Mesenchymal stem cell (in vitro differentiated cells and primary cell): ENCODE measurements at regions not wholly inside any gene's neighbourhood (a gene's known extent, or its start where the extent isn't known, plus 50 kb on each side); places are given as distances from the start of the nearest gene placed in this dataset.

Experiments used
- DNase-seq: peaks from one replicate; pipeline ENCODE4 v3.0.0-alpha.2; 2013
- H2AFZ ChIP-seq: one replicate; pipeline ENCODE4 v1.6.1; 2013; ENCODE audit warnings: low read depth, mild to moderate bottlenecking, control low read depth, inconsistent platforms, low read length, moderate library complexity
- H2AK5ac ChIP-seq: 2 replicates; pipeline ENCODE4 v1.6.1; 2013; ENCODE audit warnings: low read length, moderate library complexity, mild to moderate bottlenecking, inconsistent platforms; ENCODE audit not compliant: severe bottlenecking
- H2BK120ac ChIP-seq: one replicate; pipeline ENCODE4 v1.6.1; 2013; ENCODE audit warnings: low read depth, mild to moderate bottlenecking, inconsistent platforms, low read length, moderate library complexity
- H2BK12ac ChIP-seq, 2 experiments: one replicate each; pipeline ENCODE4 v1.6.1; 2013; ENCODE audit warnings: inconsistent platforms in 2 of 2, low read length in 2 of 2, mild to moderate bottlenecking in 2 of 2, moderate library complexity in 2 of 2, control low read depth in 1 of 2
- H2BK15ac ChIP-seq: one replicate; pipeline ENCODE4 v1.6.1; 2013; ENCODE audit warnings: mild to moderate bottlenecking, low read depth, inconsistent platforms; ENCODE audit not compliant: poor library complexity, severe bottlenecking
- H2BK5ac ChIP-seq: 2 replicates; pipeline ENCODE4 v1.6.1; 2013; ENCODE audit warnings: low read depth, mild to moderate bottlenecking, low read length, control low read depth, inconsistent platforms; ENCODE audit not compliant: poor library complexity, severe bottlenecking
- H3K14ac ChIP-seq, 2 experiments: one replicate each; pipeline ENCODE4 v1.6.1; 2013; ENCODE audit warnings: inconsistent platforms in 2 of 2, low read length in 2 of 2, control low read depth in 1 of 2, mild to moderate bottlenecking in 1 of 2, moderate library complexity in 1 of 2
- H3K18ac ChIP-seq, 2 experiments: one replicate each; pipeline ENCODE4 v1.6.1; 2013; ENCODE audit warnings: inconsistent platforms in 2 of 2, low read length in 2 of 2, control low read depth in 1 of 2, low read depth in 1 of 2, mild to moderate bottlenecking in 1 of 2
- H3K23ac ChIP-seq, 2 experiments: one replicate each; pipeline ENCODE4 v1.6.1; 2013; ENCODE audit warnings: inconsistent platforms in 2 of 2, low read length in 2 of 2, mild to moderate bottlenecking in 2 of 2, moderate library complexity in 2 of 2, control low read depth in 1 of 2
- H3K27ac ChIP-seq: 2 replicates; pipeline ENCODE4 v1.5.1; 2013; ENCODE audit warnings: mild to moderate bottlenecking, moderate library complexity, low read length, control low read depth, inconsistent platforms; ENCODE audit not compliant: poor library complexity, severe bottlenecking
- H3K27me3 ChIP-seq, 2 experiments: 2 replicates each; pipeline versions ENCODE4 v1.6.1 to v1.7.0; 2013; ENCODE audit warnings: low read length in 2 of 2, mild to moderate bottlenecking in 2 of 2, moderate library complexity in 2 of 2, control low read depth in 1 of 2, inconsistent platforms in 1 of 2; ENCODE audit not compliant: control insufficient read depth in 1 of 2, insufficient read depth in 1 of 2
- H3K36me3 ChIP-seq, 2 experiments: 2 replicates each; pipeline versions ENCODE4 v1.6.1 to v1.7.0; 2013; ENCODE audit warnings: low read length in 2 of 2, control low read depth in 1 of 2, inconsistent platforms in 1 of 2, low read depth in 1 of 2, mild to moderate bottlenecking in 1 of 2; ENCODE audit not compliant: insufficient read depth in 2 of 2, control insufficient read depth in 1 of 2
- H3K4ac ChIP-seq, 2 experiments: one replicate each; pipeline ENCODE4 v1.6.1; 2013; ENCODE audit warnings: inconsistent platforms in 2 of 2, low read length in 2 of 2, mild to moderate bottlenecking in 2 of 2, moderate library complexity in 2 of 2, control low read depth in 1 of 2, low read depth in 1 of 2
- H3K4me1 ChIP-seq: 2 replicates; pipeline ENCODE4 v1.6.1; 2013; ENCODE audit warnings: low read depth, low read length, control low read depth; ENCODE audit not compliant: control insufficient read depth, insufficient read depth
- H3K4me2 ChIP-seq: 2 replicates; pipeline ENCODE4 v1.6.1; 2013; ENCODE audit warnings: low read length, mild to moderate bottlenecking, inconsistent platforms; ENCODE audit not compliant: poor library complexity, severe bottlenecking
- H3K4me3 ChIP-seq, 2 experiments: 2 replicates each; pipeline versions ENCODE4 v1.5.1 to v1.7.0; 2013; ENCODE audit warnings: low read length in 2 of 2, mild to moderate bottlenecking in 2 of 2, control low read depth in 1 of 2, low read depth in 1 of 2; ENCODE audit not compliant: insufficient read depth in 1 of 2
- H3K79me1 ChIP-seq: replicated peaks from 2 replicates; pipeline ENCODE4 v1.6.1; 2013; ENCODE audit warnings: mild to moderate bottlenecking, control low read depth, low read length, inconsistent platforms; ENCODE audit not compliant: poor library complexity, severe bottlenecking
- H3K9ac ChIP-seq: 2 replicates; pipeline ENCODE4 v1.7.0; 2013; ENCODE audit warnings: mild to moderate bottlenecking, low read length, moderate library complexity
- H3K9me3 ChIP-seq: 2 replicates; pipeline ENCODE4 v1.7.0; 2013; ENCODE audit warnings: mild to moderate bottlenecking, low read length; ENCODE audit not compliant: control insufficient read depth
- H4K8ac ChIP-seq: one replicate; pipeline ENCODE4 v1.6.1; 2013; ENCODE audit warnings: inconsistent platforms, mild to moderate bottlenecking, low read length, moderate library complexity
- H4K91ac ChIP-seq: one replicate; pipeline ENCODE4 v1.6.1; 2013; ENCODE audit warnings: mild to moderate bottlenecking, low read length, inconsistent platforms
- WGBS: methylation state at CpG from one replicate; pipeline ENCODE4 v1.1.7; 2013; ENCODE audit warnings: mixed read lengths; 5-methylcytosine and 5-hydroxymethylcytosine counted together

DNA sequence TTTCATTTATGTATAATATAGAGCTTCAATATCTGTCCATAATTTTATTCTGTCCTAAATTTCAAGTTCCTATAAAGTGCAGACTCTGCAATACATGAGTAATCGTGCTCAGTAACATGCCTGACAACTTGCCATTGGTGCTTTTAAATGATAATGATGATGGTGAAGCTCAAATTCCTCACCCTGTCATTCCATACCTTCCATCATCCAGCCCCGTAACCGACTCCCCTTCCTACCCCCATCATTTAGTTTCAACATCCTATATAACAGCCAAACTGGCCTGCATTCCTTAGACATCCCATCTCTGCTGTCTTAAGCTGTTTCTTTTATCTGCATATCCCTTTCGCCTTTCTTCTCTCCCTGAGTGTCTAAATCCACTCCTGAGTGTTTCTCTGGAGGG is 67.2 kb upstream of the DLG1 start:
- peaks cover 0 to 15% of the 10 kb centered on the region in 2 experiments for H3K27me3 ChIP-seq
- H3K4me3 ChIP-seq: no peak overlapping the region
- peaks cover 25% of the 10 kb centered on the region for H3K4me1 ChIP-seq
- no peak overlapping the region for H2BK12ac ChIP-seq
- no peak overlapping the region for H3K14ac ChIP-seq
- WGBS: 96% methylated on average over 3 of the region's 4 CpGs
- no peak overlapping the region for H3K4ac ChIP-seq
- no peak overlapping the region for H2BK15ac ChIP-seq
- no peaks in the 10 kb centered on the region for H3K79me1 ChIP-seq
- H2AFZ ChIP-seq: no peak overlapping the region
- H3K23ac ChIP-seq: no peak overlapping the region
- H2BK120ac ChIP-seq: no peak overlapping the region
- H4K91ac ChIP-seq: no peak overlapping the region
- no peak overlapping the region for H3K4me2 ChIP-seq
- peak overlapping the region; percentile 41 for H2AK5ac ChIP-seq
- no peak overlapping the region for H3K18ac ChIP-seq
- no peak for DNase-seq
- no peak overlapping the region for H2BK5ac ChIP-seq
- no peak overlapping the region for H3K27ac ChIP-seq
- no peak overlapping the region for H3K9ac ChIP-seq
- peaks cover 2% of the 10 kb centered on the region for H3K9me3 ChIP-seq
- H3K36me3 ChIP-seq: no peaks in the 10 kb centered on the region
- H4K8ac ChIP-seq: no peak overlapping the region

DNA sequence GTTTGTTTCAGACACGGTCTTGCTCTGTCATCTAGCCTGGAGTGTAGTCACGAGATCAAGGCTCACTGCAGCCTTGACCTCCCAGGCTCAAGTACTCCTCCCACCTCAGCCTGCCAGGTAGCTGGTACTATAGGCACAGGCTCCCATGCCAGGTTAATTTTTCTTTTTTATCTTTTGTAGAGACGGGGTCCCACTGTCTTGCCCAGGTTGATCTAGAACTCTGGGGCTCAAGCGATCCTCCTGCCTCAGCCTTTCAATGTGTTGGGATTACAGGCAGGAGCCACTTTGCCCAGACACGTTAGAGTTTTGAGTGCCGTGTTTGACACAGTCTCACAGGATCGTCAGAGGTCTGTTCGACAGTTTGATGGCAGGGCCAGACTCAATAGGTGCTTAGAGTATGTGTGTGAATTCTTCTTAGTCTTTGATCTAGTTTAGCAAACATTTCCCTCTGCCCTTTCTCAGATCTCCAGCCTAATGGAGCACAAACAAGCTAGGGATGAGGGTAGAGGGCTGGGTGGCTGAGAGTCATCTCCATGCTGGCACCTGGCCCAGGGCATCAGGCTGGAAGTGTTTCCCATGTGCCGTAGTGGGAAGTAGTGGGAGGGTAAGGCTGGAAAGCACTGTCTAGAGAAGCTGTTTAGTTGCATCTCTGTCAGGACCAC is 66.1 kb upstream of the DLG1 start:
- H3K27me3 ChIP-seq: peaks cover 0 to 15% of the 10 kb centered on the region in 2 experiments
- H4K91ac ChIP-seq: no peak overlapping the region
- no peaks in the 10 kb centered on the region for H3K79me1 ChIP-seq
- no peak overlapping the region for H2BK120ac ChIP-seq
- H3K27ac ChIP-seq: no peak overlapping the region
- H2BK5ac ChIP-seq: no peak overlapping the region
- H2AFZ ChIP-seq: no peak overlapping the region
- no peak overlapping the region for H3K4me2 ChIP-seq
- peaks cover 24% of the 10 kb centered on the region for H3K4me1 ChIP-seq
- DNase-seq: no peak
- H3K36me3 ChIP-seq: no peaks in the 10 kb centered on the region
- no peak overlapping the region for H2AK5ac ChIP-seq
- no peak overlapping the region for H3K14ac ChIP-seq
- peak overlapping the region in 1 of 2 experiments; percentile 11 for H2BK12ac ChIP-seq
- H3K23ac ChIP-seq: no peak overlapping the region
- H3K9me3 ChIP-seq: peaks cover 11% of the 10 kb centered on the region
- no peak overlapping the region for H2BK15ac ChIP-seq
- no peak overlapping the region for H4K8ac ChIP-seq
- H3K4ac ChIP-seq: no peak overlapping the region
- H3K9ac ChIP-seq: no peak overlapping the region
- H3K4me3 ChIP-seq: no peak overlapping the region
- no peak overlapping the region for H3K18ac ChIP-seq
- 78% methylated on average over 9 of the region's 9 CpGs for WGBS

DNA sequence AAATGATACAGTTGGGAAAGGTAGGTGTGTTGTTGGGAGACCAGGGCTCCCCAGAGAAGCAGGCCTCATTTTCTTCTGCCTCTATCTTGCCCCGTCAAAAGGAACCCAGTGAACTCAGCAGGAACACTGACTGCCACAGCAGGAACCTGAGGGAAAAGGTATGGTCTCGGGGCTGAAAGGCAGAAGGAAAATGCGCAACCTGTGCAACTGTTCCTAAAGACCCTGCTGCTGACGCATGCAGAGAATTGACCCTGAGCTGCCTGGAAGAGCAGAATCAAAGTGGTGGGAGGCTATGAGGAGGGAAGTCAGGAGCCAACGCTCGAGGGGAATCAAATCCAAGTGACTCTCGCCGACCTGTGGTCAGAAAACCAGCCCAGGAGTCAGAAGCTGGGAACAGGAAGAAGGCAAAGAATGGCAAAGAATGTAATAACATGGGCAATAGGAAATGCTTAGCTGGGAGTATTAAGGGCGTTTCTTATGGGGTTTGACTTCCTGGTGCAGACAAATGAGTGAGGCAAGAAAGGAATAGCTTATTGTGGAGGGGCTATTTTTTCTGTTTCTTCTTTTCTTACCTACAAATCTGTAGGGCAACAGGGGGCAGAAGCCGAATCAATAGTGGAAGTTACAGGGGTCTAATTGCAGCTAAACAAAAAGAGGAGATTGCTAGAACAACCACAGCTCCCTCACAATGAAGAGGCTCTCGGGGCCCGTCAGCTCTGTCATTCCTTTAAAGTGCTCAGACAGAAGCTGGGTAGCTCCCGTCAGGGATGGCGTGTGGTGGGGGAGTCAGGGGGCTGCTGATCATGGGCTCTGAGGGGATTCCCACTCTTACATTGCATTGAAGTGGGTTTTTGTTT is 65.4 kb upstream of the DLG1 start:
- no peak overlapping the region for H3K4ac ChIP-seq
- peaks cover 0 to 2% of the 10 kb centered on the region in 2 experiments for H3K36me3 ChIP-seq
- H3K14ac ChIP-seq: no peak overlapping the region
- 81% methylated on average over 13 of the region's 14 CpGs for WGBS
- H2BK5ac ChIP-seq: no peak overlapping the region
- H3K27me3 ChIP-seq: peaks cover 0 to 15% of the 10 kb centered on the region in 2 experiments
- H3K4me3 ChIP-seq: no peak overlapping the region
- H2AK5ac ChIP-seq: peak overlapping the region; percentile 49
- no peak overlapping the region for H4K8ac ChIP-seq
- H3K18ac ChIP-seq: peak overlapping the region in 1 of 2 experiments; percentile 60
- H3K23ac ChIP-seq: no peak overlapping the region
- no peak for DNase-seq
- no peak overlapping the region for H3K4me2 ChIP-seq
- H4K91ac ChIP-seq: no peak overlapping the region
- H3K9ac ChIP-seq: no peak overlapping the region
- no peak overlapping the region for H2BK12ac ChIP-seq
- H3K9me3 ChIP-seq: peaks cover 18% of the 10 kb centered on the region
- no peak overlapping the region for H3K27ac ChIP-seq
- H3K79me1 ChIP-seq: no peaks in the 10 kb centered on the region
- no peak overlapping the region for H2AFZ ChIP-seq
- H2BK15ac ChIP-seq: no peak overlapping the region
- peaks cover 20% of the 10 kb centered on the region for H3K4me1 ChIP-seq
- H2BK120ac ChIP-seq: no peak overlapping the region

DNA sequence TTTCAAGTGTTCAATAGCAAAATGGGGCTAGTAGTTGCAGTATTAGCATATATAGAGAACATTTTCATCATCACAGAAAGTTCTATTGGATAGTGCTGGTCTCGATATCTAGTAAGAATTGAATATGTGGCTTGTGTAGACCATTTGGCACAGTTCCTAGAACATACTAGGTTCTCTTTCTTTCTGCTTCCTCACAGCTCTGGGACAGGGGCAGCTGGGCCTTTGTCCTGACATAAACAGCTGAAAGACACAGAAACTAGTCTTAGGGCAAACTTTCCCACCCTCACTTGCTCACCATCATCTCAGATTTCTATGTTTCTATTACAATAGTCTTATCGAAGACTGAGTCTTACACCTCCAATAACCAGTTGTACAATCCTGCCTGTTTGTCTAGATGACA is 63.7 kb upstream of the DLG1 start:
- H2BK120ac ChIP-seq: no peak overlapping the region
- H3K4ac ChIP-seq: no peak overlapping the region
- no peak for DNase-seq
- no peak overlapping the region for H3K4me3 ChIP-seq
- H3K9me3 ChIP-seq: peaks cover 20% of the 10 kb centered on the region
- peak overlapping the region; percentile 31 for H2AK5ac ChIP-seq
- H3K18ac ChIP-seq: no peak overlapping the region
- no peak overlapping the region for H3K23ac ChIP-seq
- no peak overlapping the region for H4K91ac ChIP-seq
- 95% methylated on average over 1 of the region's 2 CpGs for WGBS
- H2BK12ac ChIP-seq: no peak overlapping the region
- H2AFZ ChIP-seq: no peak overlapping the region
- peaks cover 14% of the 10 kb centered on the region for H3K4me1 ChIP-seq
- H3K27me3 ChIP-seq: peaks cover 0 to 12% of the 10 kb centered on the region in 2 experiments
- no peak overlapping the region for H4K8ac ChIP-seq
- H3K9ac ChIP-seq: no peak overlapping the region
- H3K79me1 ChIP-seq: no peaks in the 10 kb centered on the region
- H2BK5ac ChIP-seq: no peak overlapping the region
- no peak overlapping the region for H3K14ac ChIP-seq
- no peak overlapping the region for H3K27ac ChIP-seq
- H3K4me2 ChIP-seq: no peak overlapping the region
- H2BK15ac ChIP-seq: no peak overlapping the region
- peaks cover 0 to 2% of the 10 kb centered on the region in 2 experiments for H3K36me3 ChIP-seq
